D721Med (cell line): ENCODE measurements at regions not wholly inside any gene's neighbourhood (a gene's known extent, or its start where the extent isn't known, plus 50 kb on each side); places are given as distances from the start of the nearest gene placed in this dataset.

Experiments
- DNase-seq: peaks from one replicate; pipeline ENCODE4 v3.0.0; 2011; ENCODE audit warnings: low spot score; ENCODE audit not compliant: insufficient read length
- FAIRE-seq: peaks from 2 replicates; lab custom pipeline; 2011; peaks lifted over from hg19 to GRCh38; lab: Jason Lieb, UNC
- CTCF ChIP-seq: IDR thresholded peaks from 2 replicates; pipeline ENCODE4 v1.5.1; 2012; ENCODE audit warnings: mild to moderate bottlenecking, control low read depth; ENCODE audit not compliant: insufficient read depth; ENCODE audit errors: missing control alignments

GRCh38 chr5:171588046-171588445 lies 168.6 kb downstream of the FGF18 start:
- DNase-seq (no peak), FAIRE-seq (no peak)
- no peak for TF ChIP-seq CTCF

DNA sequence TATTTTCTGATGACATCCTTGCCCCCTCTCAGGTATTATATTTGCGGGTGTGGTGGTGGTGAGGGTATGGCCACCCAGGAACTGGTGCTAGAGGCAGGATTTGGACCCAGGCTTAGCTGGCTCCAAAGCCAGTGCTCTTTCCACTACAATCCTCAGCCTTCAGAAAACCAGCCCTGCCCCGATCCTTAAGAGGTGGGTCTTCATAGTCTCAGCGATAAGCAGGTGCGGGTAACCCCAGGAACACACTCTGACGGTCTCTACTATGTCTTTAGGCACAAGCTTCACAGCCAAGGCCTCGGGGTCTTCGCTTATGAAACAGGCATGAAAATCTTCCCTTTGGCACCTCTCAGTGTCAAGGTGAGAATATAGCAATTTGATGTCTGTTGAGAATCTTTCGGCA lies 169.3 kb downstream of the FGF18 start:
- no peak for DNase-seq

GRCh38 chr5:171589461-171589860 lies 170.0 kb downstream of the FGF18 start:
- TF ChIP-seq CTCF, result no peak
- DNase-seq, result no peak
- no peak for FAIRE-seq

More for the DNA sequence above, 169.3 kb downstream of the FGF18 start:
- no peak for TF ChIP-seq CTCF
- FAIRE-seq, result no peak

DNA sequence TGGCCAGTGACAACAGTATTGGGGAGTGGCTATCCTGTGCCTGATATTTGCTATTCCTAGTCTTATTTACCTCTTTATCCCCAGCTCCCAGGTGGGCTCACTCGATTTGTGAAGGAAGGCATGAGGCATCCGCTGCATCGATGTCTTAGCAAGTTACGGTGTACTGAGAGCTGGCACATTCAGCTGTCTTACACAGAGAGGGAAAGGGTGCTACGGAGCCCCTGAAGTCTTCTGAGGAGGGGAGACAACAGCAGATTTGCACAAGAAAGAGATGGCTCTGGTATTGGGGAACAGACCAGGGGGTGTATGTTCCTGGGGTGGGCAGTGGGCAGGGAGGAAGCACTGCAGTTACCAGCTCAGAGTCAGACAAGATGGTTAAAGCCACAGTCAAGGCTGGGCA lies 172.6 kb downstream of the FGF18 start:
- no peak for FAIRE-seq
- no peak for DNase-seq

DNA sequence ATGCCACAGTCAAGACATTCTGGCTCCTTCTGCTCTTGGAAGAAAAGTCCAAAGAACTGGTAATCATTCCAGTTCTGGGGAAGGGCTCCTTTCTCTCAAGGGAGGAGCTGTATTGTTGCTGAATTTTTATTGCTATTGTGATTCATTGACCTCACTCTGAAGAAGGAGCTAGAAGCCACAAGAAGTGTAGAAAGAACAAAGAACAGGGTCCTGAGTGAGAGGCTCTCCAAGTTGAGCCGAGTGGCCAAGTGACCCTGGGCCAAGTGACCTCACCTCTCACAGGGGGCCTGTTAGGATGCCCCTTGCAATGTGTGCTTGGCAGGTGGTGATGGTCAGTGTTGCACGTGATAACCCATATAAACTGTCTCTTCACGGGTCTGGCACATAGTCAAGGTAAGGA lies 173.3 kb downstream of the FGF18 start:
- TF ChIP-seq CTCF, result no peak
- DNase-seq, result no peak
- FAIRE-seq, result no peak

More for the DNA sequence above, 172.6 kb downstream of the FGF18 start:
- no peak for TF ChIP-seq CTCF

- no peak for TF ChIP-seq CTCF
- FAIRE-seq, result no peak
- no peak for DNase-seq
Measured at GRCh38 chr5:171593401-171593800, 174.0 kb downstream of the FGF18 start.

GRCh38 chr5:171593976-171594375 lies 174.5 kb downstream of the FGF18 start:
- no peak for FAIRE-seq
- no peak for DNase-seq
- TF ChIP-seq CTCF, result no peak
